ENCODE measurements at regions not wholly inside any gene's neighbourhood (a gene's known extent, or its start where the extent isn't known, plus 50 kb on each side); places are given as distances from the start of the nearest gene placed in this dataset.

DNA sequence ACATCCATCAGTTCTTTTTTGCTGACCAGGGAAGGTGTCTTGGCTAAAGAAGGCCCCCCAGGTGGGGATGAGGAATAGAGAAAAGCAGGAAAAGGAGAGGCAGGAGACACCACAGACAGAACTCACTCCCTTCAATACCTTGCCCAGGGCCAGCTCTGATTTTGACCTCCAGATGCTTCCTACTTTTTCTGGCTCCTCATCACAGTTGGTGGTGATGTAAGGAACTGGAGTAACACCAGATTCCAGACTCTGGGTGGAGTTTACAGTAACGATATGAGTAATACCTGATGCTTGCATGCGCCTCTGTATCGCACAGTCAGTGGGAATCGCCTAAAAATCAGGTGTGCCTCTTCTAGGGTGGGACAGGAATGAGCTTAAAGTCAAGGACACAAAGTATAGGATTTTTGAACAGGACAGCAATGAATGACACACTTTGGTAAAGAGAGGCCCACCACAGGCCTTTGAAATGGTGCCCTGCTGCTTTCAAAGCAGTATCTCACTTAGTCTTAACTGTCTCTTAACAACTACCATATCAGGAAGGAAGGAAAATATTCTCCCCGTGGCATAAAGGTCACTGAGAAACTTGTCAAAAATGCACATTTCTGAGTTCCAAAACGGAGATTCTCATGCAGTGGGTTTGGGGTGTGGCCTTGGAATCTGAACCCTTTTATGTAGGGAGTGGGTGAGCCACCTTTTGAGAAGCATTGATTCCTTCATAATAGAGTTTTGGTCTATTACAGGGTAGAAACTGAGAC lies 140.8 kb downstream of the SNX19 start:
- TF ChIP-seq GATA2 (IDR thresholded peaks at IDR 0.05; ENCODE audit: low read depth, low read length) (no peak), GATA3 (IDR thresholded peaks at IDR 0.05; ENCODE audit: low read depth, low read length) (no peak)

All from SH-SY5Y (cell line).